Smooth muscle cell (in vitro differentiated cells): ENCODE measurements at regions not wholly inside any gene's neighbourhood (a gene's known extent, or its start where the extent isn't known, plus 50 kb on each side); places are given as distances from the start of the nearest gene placed in this dataset.

ENCODE experiments used
- DNase-seq: peaks from one replicate; lab custom pipeline; 2025; ENCODE audit not compliant: unreplicated experiment; lab: John Stamatoyannopoulos, UW
- H2AFZ ChIP-seq: fragments of 200-600 bp; sonication (generic); 2 replicates; pipeline ENCODE4 v1.6.0; 2016; ENCODE audit warnings: antibody characterized with exemption, low read depth, mild to moderate bottlenecking
- H3F3A ChIP-seq: fragments of 200-600 bp; sonication (generic); 2 replicates; pipeline ENCODE4 v1.6.0; 2017; ENCODE audit warnings: antibody characterized with exemption, low read depth
- H3K27ac ChIP-seq: fragments of 200-600 bp; sonication (generic); 2 replicates; pipeline ENCODE4 v1.5.1; 2016; ENCODE audit warnings: low read depth, mild to moderate bottlenecking
- H3K27me3 ChIP-seq: fragments of 200-600 bp; sonication (generic); 2 replicates; pipeline ENCODE4 v1.6.1; 2016; ENCODE audit warnings: low read depth, mild to moderate bottlenecking
- H3K36me3 ChIP-seq: fragments of 200-600 bp; sonication (generic); 2 replicates; pipeline ENCODE4 v1.5.1; 2016; ENCODE audit warnings: low read depth
- H3K4me1 ChIP-seq: fragments of 200-600 bp; sonication (generic); 2 replicates; pipeline ENCODE4 v1.5.1; 2016; ENCODE audit warnings: low read depth
- H3K4me2 ChIP-seq: fragments of 200-600 bp; sonication (generic); 2 replicates; pipeline ENCODE4 v1.6.0; 2016; ENCODE audit warnings: mild to moderate bottlenecking
- H3K4me3 ChIP-seq: fragments of 200-600 bp; sonication (generic); 2 replicates; pipeline ENCODE4 v1.5.1; 2016; ENCODE audit warnings: mild to moderate bottlenecking
- H3K79me2 ChIP-seq: fragments of 200-600 bp; sonication (generic); 2 replicates; pipeline ENCODE4 v1.6.0; 2016; ENCODE audit warnings: low read depth, mild to moderate bottlenecking
- H3K9ac ChIP-seq: fragments of 200-600 bp; sonication (generic); 2 replicates; pipeline ENCODE4 v1.6.0; 2016; ENCODE audit warnings: low read depth
- H3K9me3 ChIP-seq: fragments of 200-600 bp; sonication (generic); replicated peaks from 2 replicates; pipeline ENCODE4 v1.5.1; 2016; ENCODE audit warnings: low read depth
- H4K20me1 ChIP-seq: fragments of 200-600 bp; sonication (generic); 2 replicates; pipeline ENCODE4 v1.6.0; 2016; ENCODE audit warnings: low read depth
- WGBS: methylation state at CpG from one replicate; pipeline ENCODE4 v1.1.7; 2016; ENCODE audit warnings: low lambda C conversion rate; 5-methylcytosine and 5-hydroxymethylcytosine counted together
- TF ChIP-seq, protein P1 (sequence below): fragments of 200-600 bp; sonication (generic); IDR thresholded peaks from 2 replicates; pipeline ENCODE4 v1.5.1; 2017; ENCODE audit warnings: borderline replicate concordance, mild to moderate bottlenecking, antibody characterized with exemption; ENCODE audit not compliant: insufficient read depth, poor library complexity, severe bottlenecking

DNA sequence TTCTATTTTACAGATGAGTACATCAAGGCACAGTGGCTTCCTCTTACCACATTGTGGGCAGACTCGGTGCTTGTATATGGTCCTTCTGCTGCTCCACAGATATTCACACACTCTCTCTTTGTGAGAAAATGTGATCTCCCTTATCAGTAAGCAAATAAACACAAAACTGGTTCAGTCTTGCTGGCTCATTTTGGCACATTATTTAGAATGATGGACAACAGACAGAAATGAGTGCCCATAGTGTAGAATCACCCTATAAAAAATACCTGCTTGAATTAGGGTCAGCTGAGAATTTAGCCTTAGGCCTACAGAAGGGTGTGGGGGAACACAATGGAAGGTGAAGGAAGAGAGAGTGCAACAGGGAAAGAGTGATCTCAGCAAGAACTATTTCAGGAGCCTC is 423.1 kb downstream of the HLX start:
- no peak overlapping the region for H3K9ac ChIP-seq
- H2AFZ ChIP-seq = no peak overlapping the region
- H3K4me2 ChIP-seq = peak overlapping the region; percentile 51
- peaks cover 4% of the 10 kb centered on the region for H3F3A ChIP-seq
- H3K4me3 ChIP-seq = no peak overlapping the region
- no peak overlapping the region for H3K27ac ChIP-seq
- no peak for DNase-seq
- peaks cover 19% of the 10 kb centered on the region for H3K4me1 ChIP-seq
- TF ChIP-seq, protein P1, sequence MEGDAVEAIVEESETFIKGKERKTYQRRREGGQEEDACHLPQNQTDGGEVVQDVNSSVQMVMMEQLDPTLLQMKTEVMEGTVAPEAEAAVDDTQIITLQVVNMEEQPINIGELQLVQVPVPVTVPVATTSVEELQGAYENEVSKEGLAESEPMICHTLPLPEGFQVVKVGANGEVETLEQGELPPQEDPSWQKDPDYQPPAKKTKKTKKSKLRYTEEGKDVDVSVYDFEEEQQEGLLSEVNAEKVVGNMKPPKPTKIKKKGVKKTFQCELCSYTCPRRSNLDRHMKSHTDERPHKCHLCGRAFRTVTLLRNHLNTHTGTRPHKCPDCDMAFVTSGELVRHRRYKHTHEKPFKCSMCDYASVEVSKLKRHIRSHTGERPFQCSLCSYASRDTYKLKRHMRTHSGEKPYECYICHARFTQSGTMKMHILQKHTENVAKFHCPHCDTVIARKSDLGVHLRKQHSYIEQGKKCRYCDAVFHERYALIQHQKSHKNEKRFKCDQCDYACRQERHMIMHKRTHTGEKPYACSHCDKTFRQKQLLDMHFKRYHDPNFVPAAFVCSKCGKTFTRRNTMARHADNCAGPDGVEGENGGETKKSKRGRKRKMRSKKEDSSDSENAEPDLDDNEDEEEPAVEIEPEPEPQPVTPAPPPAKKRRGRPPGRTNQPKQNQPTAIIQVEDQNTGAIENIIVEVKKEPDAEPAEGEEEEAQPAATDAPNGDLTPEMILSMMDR = no peak
- no peaks in the 10 kb centered on the region for H3K79me2 ChIP-seq
- no peaks in the 10 kb centered on the region for H4K20me1 ChIP-seq
- WGBS = 21% methylated on average over 1 of the region's 1 CpG
- no peaks in the 10 kb centered on the region for H3K27me3 ChIP-seq
- H3K36me3 ChIP-seq = no peaks in the 10 kb centered on the region
- H3K9me3 ChIP-seq = no peaks in the 10 kb centered on the region

GRCh38 chr1:221302810-221303209 is 423.6 kb downstream of the HLX start:
- H3K79me2 ChIP-seq = no peaks in the 10 kb centered on the region
- H4K20me1 ChIP-seq = no peaks in the 10 kb centered on the region
- DNase-seq = no peak
- 14% methylated on average over 1 of the region's 1 CpG for WGBS
- peaks cover 4% of the 10 kb centered on the region for H3F3A ChIP-seq
- no peak overlapping the region for H3K4me3 ChIP-seq
- TF ChIP-seq, protein P1 = no peak
- peak overlapping the region; percentile 9 for H2AFZ ChIP-seq
- no peaks in the 10 kb centered on the region for H3K9me3 ChIP-seq
- H3K36me3 ChIP-seq = no peaks in the 10 kb centered on the region
- no peaks in the 10 kb centered on the region for H3K27me3 ChIP-seq
- H3K27ac ChIP-seq = no peak overlapping the region
- H3K9ac ChIP-seq = no peak overlapping the region
- H3K4me1 ChIP-seq = peaks cover 19% of the 10 kb centered on the region
- peak overlapping the region; percentile 51 for H3K4me2 ChIP-seq

- H3K36me3 ChIP-seq = no peaks in the 10 kb centered on the region
- H2AFZ ChIP-seq = no peak overlapping the region
- WGBS = 88% methylated on average over 1 of the region's 1 CpG
- no peaks in the 10 kb centered on the region for H3K9me3 ChIP-seq
- H3K4me1 ChIP-seq = peaks cover 24% of the 10 kb centered on the region
- no peak overlapping the region for H3K4me2 ChIP-seq
- H3K9ac ChIP-seq = no peak overlapping the region
- peaks cover 4% of the 10 kb centered on the region for H3F3A ChIP-seq
- H3K27me3 ChIP-seq = no peaks in the 10 kb centered on the region
- H4K20me1 ChIP-seq = no peaks in the 10 kb centered on the region
- no peaks in the 10 kb centered on the region for H3K79me2 ChIP-seq
- no peak overlapping the region for H3K27ac ChIP-seq
- TF ChIP-seq, protein P1 = no peak
- no peak for DNase-seq
- H3K4me3 ChIP-seq = no peak overlapping the region
Observed at GRCh38 chr1:221303623-221304022, 424.4 kb downstream of the HLX start.

- TF ChIP-seq, protein P1 = no peak
- no peaks in the 10 kb centered on the region for H3K27me3 ChIP-seq
- no peak overlapping the region for H3K4me3 ChIP-seq
- H3K4me1 ChIP-seq = peaks cover 44% of the 10 kb centered on the region
- WGBS = 95% methylated on average over 5 of the region's 5 CpGs
- DNase-seq = no peak
- no peaks in the 10 kb centered on the region for H3K36me3 ChIP-seq
- peaks cover 4% of the 10 kb centered on the region for H3F3A ChIP-seq
- no peak overlapping the region for H3K4me2 ChIP-seq
- H3K9ac ChIP-seq = no peak overlapping the region
- H4K20me1 ChIP-seq = no peaks in the 10 kb centered on the region
- H3K79me2 ChIP-seq = no peaks in the 10 kb centered on the region
- no peak overlapping the region for H2AFZ ChIP-seq
- no peak overlapping the region for H3K27ac ChIP-seq
- H3K9me3 ChIP-seq = no peaks in the 10 kb centered on the region
Observed at GRCh38 chr1:221306239-221306638, 427.0 kb downstream of the HLX start.
